ENCODE measurements at regions not wholly inside any gene's neighbourhood (a gene's known extent, or its start where the extent isn't known, plus 50 kb on each side); places are given as distances from the start of the nearest gene placed in this dataset.
"Not testable (repeated sequence)": the region's sequence is repeated elsewhere in the genome, so short reads cannot be mapped to it uniquely, and the experiment has no call there.

- no peaks in the 10 kb centered on the region for H3K4me1 Mint-ChIP-seq (ENCODE audit: low read depth)
- H3K36me3 Mint-ChIP-seq (ENCODE audit: insufficient read depth in 2 of 2), result no peaks in the 10 kb centered on the region
- H3K9me3 Mint-ChIP-seq, result peaks cover 1 to 6% of the 10 kb centered on the region in 2 donors
- no peak overlapping the region for H3K4me3 Mint-ChIP-seq
- ATAC-seq (replicated peaks in 1 of 2), result no peak
- H3K27ac Mint-ChIP-seq, result no peak overlapping the region
- no peaks in the 10 kb centered on the region for H3K27me3 Mint-ChIP-seq (ENCODE audit: low read depth)
- no peak for DNase-seq
These were observed 214.3 kb downstream of the NEBL start for GRCh38 chr10:20682782-20683181.

DNA sequence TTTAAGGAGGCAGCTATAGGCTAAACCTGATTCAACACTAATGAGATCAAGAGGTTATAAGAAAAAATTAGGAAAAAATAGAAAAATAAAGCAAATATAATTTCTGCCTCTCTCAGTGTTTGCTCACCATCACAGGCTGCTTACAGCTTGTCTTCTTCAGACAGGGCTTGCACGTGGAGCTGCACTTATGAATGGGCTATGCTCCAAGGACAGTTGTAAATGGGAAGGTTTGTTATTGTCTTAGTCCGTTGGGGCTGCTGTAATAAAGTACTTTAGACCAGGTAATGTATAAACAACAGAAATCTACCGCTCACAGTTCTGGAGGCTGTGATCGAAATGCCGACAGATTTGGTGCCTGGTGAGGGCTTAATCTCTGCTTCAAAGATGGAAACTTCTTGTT lies 219.8 kb downstream of the NEBL start:
- Mint-ChIP-seq H3K4me3 (no peak overlapping the region), H3K27me3 (ENCODE audit: low read depth) (no peaks in the 10 kb centered on the region), H3K36me3 (ENCODE audit: insufficient read depth in 2 of 2) (no peaks in the 10 kb centered on the region), H3K4me1 (ENCODE audit: low read depth) (no peaks in the 10 kb centered on the region), H3K9me3 (peaks cover 2% of the 10 kb centered on the region in 2 donors), H3K27ac (no peak overlapping the region)
- DNase-seq (no peak), ATAC-seq (replicated peaks in 1 of 2) (no peak)

GRCh38 chr10:20674926-20675325 lies 222.2 kb downstream of the NEBL start:
- H3K4me1 Mint-ChIP-seq (ENCODE audit: low read depth), result no peaks in the 10 kb centered on the region
- no peaks in the 10 kb centered on the region for H3K27me3 Mint-ChIP-seq (ENCODE audit: low read depth)
- no peak for DNase-seq

GRCh38 chr10:20673175-20673574 lies 223.9 kb downstream of the NEBL start:
- H3K4me1 Mint-ChIP-seq (ENCODE audit: low read depth), result no peaks in the 10 kb centered on the region
- H3K27ac Mint-ChIP-seq, result no peak overlapping the region
- DNase-seq (no peak), ATAC-seq (replicated peaks in 1 of 2) (no peak)
- no peaks in the 10 kb centered on the region for H3K36me3 Mint-ChIP-seq (ENCODE audit: insufficient read depth in 2 of 2)
- no peaks in the 10 kb centered on the region for H3K27me3 Mint-ChIP-seq (ENCODE audit: low read depth)
- no peak overlapping the region for H3K4me3 Mint-ChIP-seq
- H3K9me3 Mint-ChIP-seq, result peaks cover 2% of the 10 kb centered on the region in 2 donors

More at GRCh38 chr10:20674926-20675325, 222.2 kb downstream of the NEBL start:
- ATAC-seq (replicated peaks in 1 of 2), result no peak
- H3K4me3 Mint-ChIP-seq, result no peak overlapping the region
- no peak overlapping the region for H3K27ac Mint-ChIP-seq
- H3K9me3 Mint-ChIP-seq, result peaks cover 0 to 2% of the 10 kb centered on the region in 2 donors
- H3K36me3 Mint-ChIP-seq (ENCODE audit: insufficient read depth in 2 of 2), result no peaks in the 10 kb centered on the region

GRCh38 chr10:20672741-20673140 lies 224.4 kb downstream of the NEBL start:
- Mint-ChIP-seq H3K4me1 (ENCODE audit: low read depth) (no peaks in the 10 kb centered on the region), H3K36me3 (ENCODE audit: insufficient read depth in 2 of 2) (no peaks in the 10 kb centered on the region), H3K9me3 (peaks cover 3 to 6% of the 10 kb centered on the region in 2 donors), H3K27me3 (ENCODE audit: low read depth) (no peaks in the 10 kb centered on the region), H3K4me3 (no peak overlapping the region), H3K27ac (no peak overlapping the region)
- ATAC-seq (replicated peaks in 1 of 2), result no peak
- no peak for DNase-seq

- DNase-seq (no peak), ATAC-seq (replicated peaks in 1 of 2) (no peak)
- Mint-ChIP-seq H3K9me3 (peaks cover 6 to 8% of the 10 kb centered on the region in 2 donors), H3K4me1 (ENCODE audit: low read depth) (no peaks in the 10 kb centered on the region), H3K36me3 (ENCODE audit: insufficient read depth in 2 of 2) (no peaks in the 10 kb centered on the region), H3K4me3 (no peak overlapping the region), H3K27ac (no peak overlapping the region), H3K27me3 (ENCODE audit: low read depth) (no peaks in the 10 kb centered on the region)
These were observed 226.5 kb downstream of the NEBL start for GRCh38 chr10:20670579-20670978.

- Mint-ChIP-seq H3K27ac (no peak overlapping the region), H3K4me3 (no peak overlapping the region), H3K9me3 (peaks cover 6 to 9% of the 10 kb centered on the region in 2 donors), H3K36me3 (ENCODE audit: insufficient read depth in 2 of 2) (no peaks in the 10 kb centered on the region), H3K4me1 (ENCODE audit: low read depth) (no peaks in the 10 kb centered on the region), H3K27me3 (ENCODE audit: low read depth) (no peaks in the 10 kb centered on the region)
- ATAC-seq (replicated peaks in 1 of 2) (no peak), DNase-seq (no peak)
These were observed 228.1 kb downstream of the NEBL start for GRCh38 chr10:20668985-20669384.

DNA sequence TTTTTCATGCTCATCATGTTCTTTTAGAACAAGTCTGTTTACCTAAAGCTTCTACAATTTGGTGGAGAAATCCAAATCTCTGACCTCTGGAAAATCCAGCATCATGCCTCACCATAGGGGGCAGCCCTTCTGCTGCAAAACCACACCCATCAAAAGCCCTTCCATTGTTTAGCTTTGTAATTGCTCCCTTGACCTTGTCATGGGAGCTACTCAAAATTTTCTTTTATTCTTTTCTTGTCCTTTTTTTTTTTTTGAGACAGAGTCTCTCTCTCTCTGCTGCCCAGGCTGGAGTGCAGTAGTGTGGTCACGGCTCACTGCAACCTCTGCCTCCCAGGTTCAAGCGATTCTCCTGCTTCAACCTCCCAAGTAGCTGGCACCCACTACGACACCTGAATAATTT lies 234.4 kb downstream of the NEBL start:
- Mint-ChIP-seq H3K4me1 (ENCODE audit: low read depth) (no peaks in the 10 kb centered on the region), H3K9me3 (peaks cover 2 to 10% of the 10 kb centered on the region in 2 donors), H3K4me3 (no peak overlapping the region), H3K27ac (no peak overlapping the region), H3K27me3 (ENCODE audit: low read depth) (no peaks in the 10 kb centered on the region), H3K36me3 (ENCODE audit: insufficient read depth in 2 of 2) (no peaks in the 10 kb centered on the region)
- DNase-seq (no peak), ATAC-seq (replicated peaks in 1 of 2) (no peak)

DNA sequence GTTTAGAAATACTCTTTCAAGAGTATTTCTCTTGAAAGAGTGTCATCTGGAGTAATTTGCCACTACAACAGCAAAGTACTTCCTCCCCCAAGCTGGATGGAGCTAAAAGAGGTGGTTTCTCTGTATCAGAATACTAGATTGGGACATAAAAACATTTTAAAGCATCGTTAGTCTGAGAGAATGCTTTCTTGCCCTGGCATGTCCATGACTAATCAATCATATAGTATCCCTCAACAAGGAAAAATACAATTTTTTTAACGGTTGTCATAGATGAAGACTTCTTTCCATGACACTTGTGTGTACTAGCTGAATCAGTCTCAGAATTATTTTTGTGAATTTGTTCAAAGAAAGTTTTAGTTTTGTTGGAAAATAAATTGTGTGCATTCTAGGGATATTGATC lies 237.9 kb downstream of the NEBL start:
- Mint-ChIP-seq H3K27me3 (ENCODE audit: low read depth) (no peaks in the 10 kb centered on the region), H3K27ac (no peak overlapping the region), H3K9me3 (peaks cover 6 to 9% of the 10 kb centered on the region in 2 donors), H3K4me1 (ENCODE audit: low read depth) (no peaks in the 10 kb centered on the region), H3K36me3 (ENCODE audit: insufficient read depth in 2 of 2) (no peaks in the 10 kb centered on the region), H3K4me3 (no peak overlapping the region)
- ATAC-seq (replicated peaks in 1 of 2), result no peak
- no peak for DNase-seq

GRCh38 chr10:20658158-20658557 lies 239.0 kb downstream of the NEBL start:
- peaks cover 6 to 9% of the 10 kb centered on the region in 2 donors for H3K9me3 Mint-ChIP-seq
- no peaks in the 10 kb centered on the region for H3K36me3 Mint-ChIP-seq (ENCODE audit: insufficient read depth in 2 of 2)
- ATAC-seq (replicated peaks in 1 of 2), result no peak
- H3K4me3 Mint-ChIP-seq, result no peak overlapping the region
- H3K27me3 Mint-ChIP-seq (ENCODE audit: low read depth), result no peaks in the 10 kb centered on the region
- no peaks in the 10 kb centered on the region for H3K4me1 Mint-ChIP-seq (ENCODE audit: low read depth)
- DNase-seq, result no peak
- no peak overlapping the region for H3K27ac Mint-ChIP-seq

- H3K27ac Mint-ChIP-seq, result no peak overlapping the region
- no peak overlapping the region for H3K4me3 Mint-ChIP-seq
- H3K27me3 Mint-ChIP-seq (ENCODE audit: low read depth), result no peaks in the 10 kb centered on the region
- H3K36me3 Mint-ChIP-seq (ENCODE audit: insufficient read depth in 2 of 2), result no peaks in the 10 kb centered on the region
- H3K9me3 Mint-ChIP-seq, result peaks cover 2 to 11% of the 10 kb centered on the region in 2 donors
- no peaks in the 10 kb centered on the region for H3K4me1 Mint-ChIP-seq (ENCODE audit: low read depth)
- ATAC-seq (replicated peaks in 1 of 2) (no peak), DNase-seq (no peak)
These were observed 240.2 kb downstream of the NEBL start for GRCh38 chr10:20656886-20657285.

DNA sequence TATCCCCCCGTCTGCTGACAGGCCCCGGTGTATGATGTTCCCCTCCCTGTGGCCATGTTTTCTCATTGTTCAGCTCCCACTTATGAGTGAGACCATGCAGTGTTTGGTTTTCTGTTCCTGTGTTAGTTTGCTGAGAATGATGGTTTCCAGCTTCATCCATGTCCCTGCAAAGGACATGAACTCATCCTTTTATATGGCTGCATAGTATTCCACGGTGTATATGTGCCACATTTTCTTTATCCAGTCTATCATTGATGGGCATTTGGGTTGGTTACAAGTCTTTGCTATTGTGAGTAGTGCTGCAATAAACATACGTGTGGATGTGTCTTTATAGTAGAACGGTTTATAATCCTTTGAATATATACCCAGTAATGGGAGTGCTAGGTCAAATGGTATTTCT lies 244.7 kb downstream of the NEBL start:
- H3K36me3 Mint-ChIP-seq (ENCODE audit: insufficient read depth in 2 of 2); DNase-seq; H3K27me3 Mint-ChIP-seq (ENCODE audit: low read depth); ATAC-seq (replicated peaks in 1 of 2); H3K27ac Mint-ChIP-seq; H3K4me1 Mint-ChIP-seq (ENCODE audit: low read depth); H3K4me3 Mint-ChIP-seq: not testable (repeated sequence)
- H3K9me3 Mint-ChIP-seq, result peaks cover 2 to 15% of the 10 kb centered on the region in 2 donors

DNA sequence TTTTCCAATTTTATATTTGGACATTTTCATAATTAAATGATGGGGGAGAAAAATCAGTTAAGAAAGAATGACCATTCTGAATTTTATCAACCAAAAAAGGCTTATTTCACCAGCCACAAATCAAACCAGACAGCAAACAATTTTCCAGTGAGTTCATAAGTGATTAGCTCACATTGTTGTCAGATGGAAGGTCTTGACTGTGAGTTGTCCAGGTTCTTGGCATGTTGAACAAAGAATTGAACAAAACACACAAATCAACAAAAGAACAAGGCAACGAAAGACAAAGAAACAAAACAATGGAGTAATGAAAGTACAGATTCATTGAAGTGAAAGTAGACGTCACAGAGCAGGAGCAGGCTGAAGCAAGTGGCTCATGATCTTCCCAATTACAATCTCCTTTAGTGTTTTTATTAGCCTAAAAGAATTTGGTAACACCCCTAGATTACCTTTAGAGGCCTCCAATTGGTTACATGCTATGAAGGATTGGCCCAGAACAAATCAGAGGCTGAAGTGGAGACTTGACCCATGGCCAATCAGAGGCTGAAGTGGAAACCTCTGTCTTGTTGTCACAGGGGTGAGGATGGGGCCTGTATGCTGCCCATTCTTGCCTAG lies 248.7 kb downstream of the NEBL start:
- Mint-ChIP-seq H3K27me3 (ENCODE audit: low read depth) (no peaks in the 10 kb centered on the region), H3K27ac (no peak overlapping the region), H3K4me3 (no peak overlapping the region), H3K4me1 (ENCODE audit: low read depth) (no peaks in the 10 kb centered on the region), H3K9me3 (peaks cover 8% of the 10 kb centered on the region in 2 donors), H3K36me3 (ENCODE audit: insufficient read depth in 2 of 2) (no peaks in the 10 kb centered on the region)
- ATAC-seq (replicated peaks in 1 of 2) (no peak), DNase-seq (no peak)

GRCh38 chr10:20647756-20648155 lies 249.4 kb downstream of the NEBL start:
- no peak overlapping the region for H3K27ac Mint-ChIP-seq
- ATAC-seq (replicated peaks in 1 of 2) (no peak), DNase-seq (no peak)
- H3K4me1 Mint-ChIP-seq (ENCODE audit: low read depth), result no peaks in the 10 kb centered on the region
- no peak overlapping the region for H3K4me3 Mint-ChIP-seq
- no peaks in the 10 kb centered on the region for H3K27me3 Mint-ChIP-seq (ENCODE audit: low read depth)
- H3K9me3 Mint-ChIP-seq, result peaks cover 7 to 8% of the 10 kb centered on the region in 2 donors
- H3K36me3 Mint-ChIP-seq (ENCODE audit: insufficient read depth in 2 of 2), result no peaks in the 10 kb centered on the region
